ENCODE measurements at regions not wholly inside any gene's neighbourhood (a gene's known extent, or its start where the extent isn't known, plus 50 kb on each side); places are given as distances from the start of the nearest gene placed in this dataset.
"Not testable (repeated sequence)": the region's sequence is repeated elsewhere in the genome, so short reads cannot be mapped to it uniquely, and the experiment has no call there.

- intact Hi-C loops (cut with DNase I), result no loop called here
- no peak overlapping the region for H3K4me3 ChIP-seq
- peak overlapping the region in 3 of 4 donors; percentile 46 to 78 (median 74) for H3K27ac ChIP-seq
- no peak for DNase-seq
- no peaks in the 10 kb centered on the region for H3K36me3 ChIP-seq
- TF ChIP-seq, protein P1, sequence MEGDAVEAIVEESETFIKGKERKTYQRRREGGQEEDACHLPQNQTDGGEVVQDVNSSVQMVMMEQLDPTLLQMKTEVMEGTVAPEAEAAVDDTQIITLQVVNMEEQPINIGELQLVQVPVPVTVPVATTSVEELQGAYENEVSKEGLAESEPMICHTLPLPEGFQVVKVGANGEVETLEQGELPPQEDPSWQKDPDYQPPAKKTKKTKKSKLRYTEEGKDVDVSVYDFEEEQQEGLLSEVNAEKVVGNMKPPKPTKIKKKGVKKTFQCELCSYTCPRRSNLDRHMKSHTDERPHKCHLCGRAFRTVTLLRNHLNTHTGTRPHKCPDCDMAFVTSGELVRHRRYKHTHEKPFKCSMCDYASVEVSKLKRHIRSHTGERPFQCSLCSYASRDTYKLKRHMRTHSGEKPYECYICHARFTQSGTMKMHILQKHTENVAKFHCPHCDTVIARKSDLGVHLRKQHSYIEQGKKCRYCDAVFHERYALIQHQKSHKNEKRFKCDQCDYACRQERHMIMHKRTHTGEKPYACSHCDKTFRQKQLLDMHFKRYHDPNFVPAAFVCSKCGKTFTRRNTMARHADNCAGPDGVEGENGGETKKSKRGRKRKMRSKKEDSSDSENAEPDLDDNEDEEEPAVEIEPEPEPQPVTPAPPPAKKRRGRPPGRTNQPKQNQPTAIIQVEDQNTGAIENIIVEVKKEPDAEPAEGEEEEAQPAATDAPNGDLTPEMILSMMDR (IDR thresholded peaks at IDR 0.05), result no peak
- no peak for TF ChIP-seq POLR2A (IDR thresholded peaks at IDR 0.05)
- H3K4me1 ChIP-seq, result peaks cover 0 to 65% (median 20%) of the 10 kb centered on the region in 3 donors
- H3K9me3 ChIP-seq, result no peaks in the 10 kb centered on the region
- WGBS, 2 donors, result 19 to 21% methylated on average over 5 of the region's 5 CpGs
- H3K27me3 ChIP-seq, result no peaks in the 10 kb centered on the region
These were observed 85.1 kb upstream of the LCORL start for GRCh38 chr4:18106620-18107019.

DNA sequence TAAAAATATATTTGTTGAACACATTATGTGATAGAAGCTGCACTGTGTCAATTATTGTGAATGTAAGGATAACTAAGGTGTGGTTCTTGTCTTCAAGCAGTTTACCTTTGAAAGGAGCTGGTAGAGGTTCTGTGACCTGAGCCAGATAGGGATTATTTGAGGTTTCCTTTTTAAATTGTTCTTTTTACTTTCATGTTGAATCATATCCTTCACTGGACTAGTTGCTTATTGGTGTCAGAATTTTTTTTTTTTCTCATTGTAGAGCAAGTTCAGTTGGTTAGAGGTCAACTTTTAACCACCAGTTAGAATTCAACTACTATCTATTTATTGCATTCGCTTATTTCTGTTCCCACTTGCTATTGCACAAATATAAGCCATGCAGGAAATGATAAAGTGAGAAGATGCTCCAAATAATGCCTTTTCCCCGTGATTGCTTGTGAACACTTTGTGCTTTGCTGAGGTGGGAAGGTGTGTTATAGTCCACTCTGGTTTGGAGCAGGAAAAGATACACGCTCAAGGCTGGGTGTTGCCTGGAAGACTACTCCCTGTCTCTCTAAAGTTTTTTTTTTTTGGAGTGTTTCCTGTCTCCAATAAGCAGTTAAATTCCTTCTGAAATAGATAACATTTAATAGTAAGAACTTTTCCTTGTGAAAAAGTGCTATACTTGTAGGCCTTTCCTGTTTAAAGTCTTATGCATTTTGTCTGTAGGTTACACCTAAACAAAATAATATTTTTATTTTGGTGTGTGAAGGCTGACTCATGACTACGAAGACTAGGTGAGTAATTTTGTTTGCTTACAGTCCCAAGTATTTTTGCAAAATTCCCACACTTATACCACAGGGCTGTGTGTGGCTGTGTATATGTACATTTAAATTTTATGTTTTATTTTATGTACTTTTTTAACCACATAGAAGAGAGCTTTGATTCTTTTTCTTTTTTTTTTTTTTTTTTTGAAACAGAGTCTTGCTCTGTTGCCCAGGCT lies 83.8 kb upstream of the LCORL start:
- TF ChIP-seq, protein P1 (IDR thresholded peaks at IDR 0.05), result no peak
- no peak for TF ChIP-seq POLR2A (IDR thresholded peaks at IDR 0.05)
- no peak for DNase-seq
- Histone ChIP-seq H3K9me3 (no peaks in the 10 kb centered on the region), H3K27ac (peak overlapping the region in 3 of 4 donors; percentile 46 to 78 (median 74)), H3K4me3 (no peak overlapping the region), H3K27me3 (no peaks in the 10 kb centered on the region), H3K36me3 (no peaks in the 10 kb centered on the region), H3K4me1 (peaks cover 0 to 57% (median 19%) of the 10 kb centered on the region in 3 donors)
- WGBS, 2 donors, result 23 to 31% methylated on average over 4 of the region's 4 CpGs
- intact Hi-C loops (cut with DNase I), result no loop called here

DNA sequence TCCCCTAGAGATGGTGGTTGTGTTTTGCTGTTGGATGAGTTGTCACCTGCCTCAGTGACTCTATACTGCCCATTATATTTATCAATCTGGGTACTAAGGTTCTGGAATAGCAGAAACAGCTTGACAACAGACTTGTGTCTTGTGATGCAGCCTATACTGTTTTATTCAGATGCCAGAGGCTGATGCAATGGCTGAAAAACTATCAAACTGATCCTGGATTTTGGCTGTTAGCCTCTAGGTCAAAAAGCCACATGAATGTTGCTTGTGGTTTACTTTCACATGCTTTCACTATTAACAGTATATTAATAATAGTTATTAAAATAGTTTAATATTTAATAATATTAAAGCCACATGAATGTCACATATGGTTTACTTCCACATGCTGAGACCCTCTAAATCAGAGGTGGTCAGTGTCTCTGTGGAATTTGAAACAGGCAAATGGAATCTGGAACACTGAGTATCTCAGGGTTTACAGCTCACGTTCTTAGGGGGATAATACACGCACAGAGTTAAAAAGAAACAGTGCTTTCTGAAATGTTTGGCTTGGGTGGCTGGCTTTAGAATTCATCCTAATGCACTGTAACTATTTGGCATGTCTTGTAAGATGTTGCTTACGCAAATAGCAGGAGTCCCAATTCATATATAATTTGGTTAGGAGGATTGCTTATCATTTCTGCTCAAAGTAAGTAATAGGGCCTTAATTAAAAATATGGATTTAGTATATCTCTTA lies 82.5 kb upstream of the LCORL start:
- DNase-seq, result no peak

DNA sequence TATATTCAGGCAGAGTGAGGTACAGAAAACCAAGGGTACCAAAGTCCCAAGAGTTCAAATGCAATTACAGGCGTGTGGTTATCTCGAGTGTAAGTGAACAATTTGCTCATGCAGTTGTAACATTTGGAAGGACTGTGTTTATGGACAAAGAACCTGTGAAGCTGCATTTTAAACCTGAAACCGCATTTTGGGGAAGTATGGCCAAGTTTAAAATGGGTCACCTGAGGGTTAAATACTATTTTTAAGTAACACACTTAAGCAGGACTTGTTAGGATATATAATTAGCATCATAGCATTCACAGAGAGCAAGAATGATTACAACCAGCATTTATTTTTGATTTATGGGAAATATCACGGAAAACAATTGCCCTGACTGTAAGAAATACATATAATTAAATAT lies 79.1 kb upstream of the LCORL start:
- TF ChIP-seq, protein P1 (IDR thresholded peaks at IDR 0.05), result no peak
- TF ChIP-seq POLR2A (IDR thresholded peaks at IDR 0.05), result no peak
- no peak for DNase-seq
- H3K27ac ChIP-seq, result no peak overlapping the region
- H3K4me1 ChIP-seq, result peaks cover 0 to 12% (median 5%) of the 10 kb centered on the region in 3 donors
- no peaks in the 10 kb centered on the region for H3K9me3 ChIP-seq
- intact Hi-C loops (cut with DNase I), result no loop called here
- H3K36me3 ChIP-seq, result no peaks in the 10 kb centered on the region
- H3K4me3 ChIP-seq, result no peak overlapping the region
- WGBS, 2 donors, result 49 to 56% methylated on average over 4 of the region's 4 CpGs
- H3K27me3 ChIP-seq, result no peaks in the 10 kb centered on the region

More for the DNA sequence above, 82.5 kb upstream of the LCORL start:
- Histone ChIP-seq H3K36me3 (no peaks in the 10 kb centered on the region), H3K4me3 (no peak overlapping the region), H3K27me3 (no peaks in the 10 kb centered on the region), H3K4me1 (peaks cover 0 to 44% (median 12%) of the 10 kb centered on the region in 3 donors), H3K27ac (no peak overlapping the region), H3K9me3 (no peaks in the 10 kb centered on the region)
- intact Hi-C loops (cut with DNase I), result no loop called here
- WGBS, 2 donors, result 56 to 81% methylated on average over 3 of the region's 3 CpGs
- TF ChIP-seq, protein P1 (IDR thresholded peaks at IDR 0.05), result no peak
- TF ChIP-seq POLR2A (IDR thresholded peaks at IDR 0.05), result no peak

DNA sequence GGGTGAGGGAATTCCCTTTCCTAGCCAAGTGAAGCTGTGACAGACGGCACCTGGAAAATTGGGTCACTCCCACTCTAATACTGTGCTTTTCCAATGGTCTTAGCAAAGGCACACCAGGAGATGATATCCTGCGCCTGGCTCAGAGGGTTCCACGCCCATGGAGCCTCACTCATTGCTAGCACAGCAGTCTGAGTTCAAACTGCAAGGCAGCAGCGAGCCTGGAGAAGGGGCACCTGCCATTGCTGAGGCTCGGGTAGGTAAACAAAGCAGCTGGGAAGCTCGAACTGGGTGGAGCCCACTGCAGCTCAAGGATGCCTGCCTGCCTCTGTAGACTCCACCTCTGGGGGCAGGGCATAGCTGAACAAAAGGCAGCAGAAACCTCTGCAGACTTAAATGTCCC lies 68.9 kb upstream of the LCORL start:
- H3K4me3 ChIP-seq; H3K36me3 ChIP-seq; H3K27me3 ChIP-seq; DNase-seq; intact Hi-C loops (cut with DNase I); H3K9me3 ChIP-seq; H3K27ac ChIP-seq; H3K4me1 ChIP-seq: not testable (repeated sequence)
- 47% methylated on average over 3 of the region's 6 CpGs; no CpG with 5 or more reads in 1 of the 2 donors for WGBS, 2 donors

All from esophagus squamous epithelium (tissue), 5 donors.